ENCODE measurements at regions not wholly inside any gene's neighbourhood (a gene's known extent, or its start where the extent isn't known, plus 50 kb on each side); places are given as distances from the start of the nearest gene placed in this dataset.

DNA sequence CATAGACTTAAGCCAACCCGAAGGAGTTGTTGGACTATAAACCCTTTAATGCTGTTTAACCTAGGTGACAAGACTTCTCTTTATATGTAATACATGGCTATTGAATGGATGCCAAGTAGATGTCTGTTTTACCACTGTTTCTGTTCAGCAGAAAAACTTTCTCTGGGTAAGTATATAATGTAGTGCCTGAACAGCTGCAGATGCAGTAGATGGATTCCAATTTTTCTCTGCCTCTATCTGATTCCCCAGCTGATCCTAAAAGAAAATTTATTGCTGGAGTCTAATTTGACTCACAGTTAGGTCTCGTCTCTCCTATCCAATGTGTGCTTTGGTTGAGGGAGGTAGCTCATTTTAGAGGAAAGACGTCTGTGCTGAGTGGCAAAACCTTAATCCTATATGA is 256.5 kb upstream of the CBLB start:
- H3K4me3 ChIP-seq (ENCODE audit: low read depth, low read length), result no peak overlapping the region
- ChIA-PET POLR2A (no interaction called here), CTCF (interaction anchor here (1.0 kb wide), 1 partner anchor 13 kb away, joined by 3 read pairs; no protein-coding TSS in a partner anchor)

DNA sequence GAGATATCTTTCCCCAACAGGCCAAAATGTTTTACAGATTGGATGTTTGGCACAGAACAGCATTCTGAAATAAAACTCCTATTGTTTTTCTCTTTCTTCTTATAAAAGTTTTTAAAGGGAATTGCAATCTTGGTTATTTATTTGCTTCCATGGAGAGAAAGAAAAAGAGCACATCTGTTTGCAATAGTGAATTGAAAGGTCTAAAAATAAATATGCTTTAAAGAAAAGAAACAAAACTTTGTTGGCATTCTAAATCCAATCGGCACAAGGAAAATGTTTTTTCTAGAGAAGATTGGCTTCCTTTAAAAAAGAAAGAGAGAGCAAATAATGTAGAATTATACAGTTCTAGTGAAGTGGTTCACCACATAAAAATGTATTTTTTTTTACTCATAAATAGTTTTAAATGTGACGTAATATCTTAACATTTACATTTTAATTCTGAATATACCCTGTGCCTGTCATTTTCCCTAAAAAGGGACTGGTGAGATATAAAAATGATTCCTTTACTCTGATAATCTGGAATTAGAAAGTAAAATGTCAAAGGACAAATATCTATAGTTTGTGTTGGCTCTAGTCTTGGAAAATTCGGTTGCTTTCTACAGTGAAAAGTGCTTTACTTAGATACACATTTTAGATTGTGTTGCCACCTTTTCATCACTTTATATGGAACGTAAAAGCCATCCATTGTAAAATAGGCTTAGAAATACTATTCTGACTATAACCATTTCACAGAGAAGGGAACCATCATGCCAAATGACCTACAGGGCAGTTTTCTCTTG is 257.4 kb upstream of the CBLB start:
- TF ChIP-seq, protein P1, sequence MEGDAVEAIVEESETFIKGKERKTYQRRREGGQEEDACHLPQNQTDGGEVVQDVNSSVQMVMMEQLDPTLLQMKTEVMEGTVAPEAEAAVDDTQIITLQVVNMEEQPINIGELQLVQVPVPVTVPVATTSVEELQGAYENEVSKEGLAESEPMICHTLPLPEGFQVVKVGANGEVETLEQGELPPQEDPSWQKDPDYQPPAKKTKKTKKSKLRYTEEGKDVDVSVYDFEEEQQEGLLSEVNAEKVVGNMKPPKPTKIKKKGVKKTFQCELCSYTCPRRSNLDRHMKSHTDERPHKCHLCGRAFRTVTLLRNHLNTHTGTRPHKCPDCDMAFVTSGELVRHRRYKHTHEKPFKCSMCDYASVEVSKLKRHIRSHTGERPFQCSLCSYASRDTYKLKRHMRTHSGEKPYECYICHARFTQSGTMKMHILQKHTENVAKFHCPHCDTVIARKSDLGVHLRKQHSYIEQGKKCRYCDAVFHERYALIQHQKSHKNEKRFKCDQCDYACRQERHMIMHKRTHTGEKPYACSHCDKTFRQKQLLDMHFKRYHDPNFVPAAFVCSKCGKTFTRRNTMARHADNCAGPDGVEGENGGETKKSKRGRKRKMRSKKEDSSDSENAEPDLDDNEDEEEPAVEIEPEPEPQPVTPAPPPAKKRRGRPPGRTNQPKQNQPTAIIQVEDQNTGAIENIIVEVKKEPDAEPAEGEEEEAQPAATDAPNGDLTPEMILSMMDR (IDR thresholded peaks at IDR 0.05; ENCODE audit: insufficient read depth, low read depth, low read length), result no peak
- DNase-seq (ENCODE audit: low read depth), result peak; percentile 29
- ChIA-PET CTCF (interaction anchor here (1.0 kb wide), 1 partner anchor 12 kb away, joined by 3 read pairs; no protein-coding TSS in a partner anchor), POLR2A (no interaction called here)
- H3K36me3 ChIP-seq (ENCODE audit: control insufficient read depth, insufficient read depth, low read length), result no peaks in the 10 kb centered on the region
- no peak overlapping the region for H3K4me3 ChIP-seq (ENCODE audit: low read depth, low read length)
- no peaks in the 10 kb centered on the region for H3K27me3 ChIP-seq (ENCODE audit: control insufficient read depth, insufficient read depth, low read length)

More for the DNA sequence above, 256.5 kb upstream of the CBLB start:
- TF ChIP-seq, protein P1 (IDR thresholded peaks at IDR 0.05; ENCODE audit: insufficient read depth, low read depth, low read length), result no peak
- DNase-seq (ENCODE audit: low read depth), result no peak
- Histone ChIP-seq H3K36me3 (ENCODE audit: control insufficient read depth, insufficient read depth, low read length) (no peaks in the 10 kb centered on the region), H3K27me3 (ENCODE audit: control insufficient read depth, insufficient read depth, low read length) (no peaks in the 10 kb centered on the region)

DNA sequence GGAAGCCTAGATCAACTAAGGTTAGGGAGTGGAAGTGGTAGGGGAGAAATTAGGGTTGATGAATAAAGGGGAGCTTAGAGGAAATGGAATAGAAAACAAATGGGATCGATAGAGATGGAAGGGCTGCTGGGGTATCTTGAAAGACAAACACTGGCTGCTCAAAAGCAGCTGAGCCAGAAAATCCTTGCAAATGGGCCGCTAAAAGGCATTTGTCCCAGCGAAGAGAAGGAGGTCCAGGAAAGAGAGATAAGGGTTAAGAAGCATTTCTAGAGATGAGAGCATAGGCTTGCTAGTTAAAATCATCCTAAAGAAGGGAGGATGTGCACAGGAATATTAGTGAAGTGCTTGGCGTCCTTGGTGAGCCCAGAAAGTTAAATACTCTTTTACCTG is 258.0 kb upstream of the CBLB start:
- TF ChIP-seq, protein P1 (IDR thresholded peaks at IDR 0.05; ENCODE audit: insufficient read depth, low read depth, low read length), result no peak
- CTCF ChIA-PET, result no interaction called here
- no peak for DNase-seq (ENCODE audit: low read depth)
- no peaks in the 10 kb centered on the region for H3K36me3 ChIP-seq (ENCODE audit: control insufficient read depth, insufficient read depth, low read length)
- H3K27me3 ChIP-seq (ENCODE audit: control insufficient read depth, insufficient read depth, low read length), result no peaks in the 10 kb centered on the region
- POLR2A ChIA-PET, result no interaction called here
- no peak overlapping the region for H3K4me3 ChIP-seq (ENCODE audit: low read depth, low read length)

DNA sequence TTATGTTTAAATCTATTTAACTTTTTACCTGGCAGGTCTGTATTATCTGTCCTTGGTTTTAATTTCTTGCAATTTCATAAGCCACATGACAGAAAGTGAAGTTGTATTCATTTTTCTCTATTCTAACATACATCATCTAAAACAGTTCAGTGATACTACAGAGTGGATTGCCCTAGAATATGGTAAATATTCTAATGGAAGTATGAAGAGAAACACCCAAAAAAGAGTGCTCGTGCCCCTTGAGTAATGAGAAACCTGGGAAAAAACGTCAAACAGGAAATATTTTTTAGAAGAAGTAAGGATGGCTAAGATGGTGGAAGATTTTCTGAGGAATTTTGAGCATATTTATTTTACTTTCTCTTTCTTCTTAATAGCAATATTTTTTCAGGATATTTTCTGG is 261.1 kb upstream of the CBLB start:
- TF ChIP-seq, protein P1 (IDR thresholded peaks at IDR 0.05; ENCODE audit: insufficient read depth, low read depth, low read length), result no peak
- POLR2A ChIA-PET, result no interaction called here
- DNase-seq (ENCODE audit: low read depth), result no peak
- Histone ChIP-seq H3K36me3 (ENCODE audit: control insufficient read depth, insufficient read depth, low read length) (no peaks in the 10 kb centered on the region), H3K4me3 (ENCODE audit: low read depth, low read length) (no peak overlapping the region), H3K27me3 (ENCODE audit: control insufficient read depth, insufficient read depth, low read length) (no peaks in the 10 kb centered on the region)
- CTCF ChIA-PET, result no interaction called here

DNA sequence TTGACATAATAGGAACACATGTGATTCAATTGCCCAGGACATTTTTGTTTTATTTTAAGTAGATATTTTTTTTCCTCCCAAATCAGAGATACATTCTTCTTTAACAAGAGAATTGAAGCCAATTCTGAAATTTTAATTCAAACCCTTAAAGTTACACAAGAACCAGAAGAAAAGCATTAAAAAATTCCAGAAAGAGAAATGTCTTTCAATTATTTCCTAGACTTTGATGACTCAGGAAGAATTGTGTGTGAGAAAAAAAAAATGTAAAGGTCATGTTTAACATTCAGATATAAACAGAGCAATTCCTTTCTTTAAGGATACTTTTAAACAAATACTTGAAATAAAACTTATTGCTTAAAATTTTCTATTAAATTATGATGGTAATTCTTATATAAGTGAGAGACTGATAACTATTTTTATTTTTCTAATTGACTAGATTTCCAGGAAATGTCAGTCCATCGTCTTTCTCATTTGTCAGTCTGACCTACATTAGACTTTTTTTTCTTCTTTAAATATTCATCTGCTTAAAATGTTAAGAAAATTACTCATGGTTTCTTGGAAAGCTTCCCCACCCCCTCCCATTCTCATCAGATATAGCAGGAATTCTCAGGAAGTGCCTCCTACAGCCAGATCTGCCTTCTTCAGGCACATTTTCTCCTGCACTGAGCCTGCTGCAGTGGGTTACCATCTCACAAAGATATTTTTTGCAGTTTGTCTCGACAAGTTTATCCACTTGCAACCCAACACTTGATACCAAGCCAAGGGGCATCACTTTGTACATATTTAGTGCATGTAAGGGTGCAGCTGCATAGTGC is 261.8 kb upstream of the CBLB start:
- DNase-seq (ENCODE audit: low read depth), result peak; percentile 47
- TF ChIP-seq, protein P1 (IDR thresholded peaks at IDR 0.05; ENCODE audit: insufficient read depth, low read depth, low read length), result peak; percentile 18; the same call in 1 of the 2 replicates
- no peaks in the 10 kb centered on the region for H3K36me3 ChIP-seq (ENCODE audit: control insufficient read depth, insufficient read depth, low read length)
- H3K27me3 ChIP-seq (ENCODE audit: control insufficient read depth, insufficient read depth, low read length), result no peaks in the 10 kb centered on the region
- no peak overlapping the region for H3K4me3 ChIP-seq (ENCODE audit: low read depth, low read length)
- POLR2A ChIA-PET, result no interaction called here
- CTCF ChIA-PET, result no interaction called here
